HG02870 (cell line): ENCODE measurements at regions not wholly inside any gene's neighbourhood (a gene's known extent, or its start where the extent isn't known, plus 50 kb on each side); places are given as distances from the start of the nearest gene placed in this dataset.

Source experiments
- ATAC-seq: cut with Tn5 transposase; IDR thresholded peaks from one replicate; pipeline ENCODE4 v1.9.1; 2021; ENCODE audit warnings: mild to moderate bottlenecking, moderate library complexity; ENCODE audit not compliant: unreplicated experiment

GRCh38 chr7:156140896-156141295 is 328.6 kb upstream of the SHH start:
- ATAC-seq: no peak

GRCh38 chr7:156140447-156140846 is 328.2 kb upstream of the SHH start:
- no peak for ATAC-seq

GRCh38 chr7:156139633-156140032 is 327.4 kb upstream of the SHH start:
- no peak for ATAC-seq

- no peak for ATAC-seq
These were observed 326.8 kb upstream of the SHH start for GRCh38 chr7:156139112-156139511.

- ATAC-seq: no peak
These were observed 319.6 kb upstream of the SHH start for GRCh38 chr7:156131881-156132280.

GRCh38 chr7:156129522-156129921 is 317.3 kb upstream of the SHH start:
- ATAC-seq: no peak

- ATAC-seq: no peak
These were observed 316.2 kb upstream of the SHH start for GRCh38 chr7:156128496-156128895.

GRCh38 chr7:156127166-156128134 is 315.2 kb upstream of the SHH start:
- ATAC-seq: no peak

GRCh38 chr7:156125841-156126730 is 313.8 kb upstream of the SHH start:
- no peak for ATAC-seq

GRCh38 chr7:156124356-156124755 is 312.1 kb upstream of the SHH start:
- ATAC-seq: no peak

- no peak for ATAC-seq
These were observed 311.1 kb upstream of the SHH start for GRCh38 chr7:156123362-156123761.

GRCh38 chr7:156122752-156123354 is 310.6 kb upstream of the SHH start:
- no peak for ATAC-seq

GRCh38 chr7:156121956-156122355 is 309.7 kb upstream of the SHH start:
- ATAC-seq: no peak

- no peak for ATAC-seq
These were observed 309.2 kb upstream of the SHH start for GRCh38 chr7:156121434-156121833.

GRCh38 chr7:156120552-156120951 is 308.3 kb upstream of the SHH start:
- ATAC-seq: no peak

GRCh38 chr7:156119771-156120170 is 307.5 kb upstream of the SHH start:
- no peak for ATAC-seq

- no peak for ATAC-seq
These were observed 306.0 kb upstream of the SHH start for GRCh38 chr7:156118248-156118645.

GRCh38 chr7:156117542-156118247 is 305.4 kb upstream of the SHH start:
- no peak for ATAC-seq

- ATAC-seq: no peak
These were observed 304.4 kb upstream of the SHH start for GRCh38 chr7:156116514-156117215.

- no peak for ATAC-seq
These were observed 303.3 kb upstream of the SHH start for GRCh38 chr7:156115582-156115981.
